HG02759 (cell line): ENCODE measurements at regions not wholly inside any gene's neighbourhood (a gene's known extent, or its start where the extent isn't known, plus 50 kb on each side); places are given as distances from the start of the nearest gene placed in this dataset.
"Not testable (repeated sequence)": the region's sequence is repeated elsewhere in the genome, so short reads cannot be mapped to it uniquely, and the experiment has no call there.

Source experiments
- ATAC-seq: cut with Tn5 transposase; IDR thresholded peaks from one replicate; pipeline ENCODE4 v1.9.1; 2021; ENCODE audit warnings: mild to moderate bottlenecking, moderate library complexity; ENCODE audit not compliant: unreplicated experiment

GRCh38 chr3:139131951-139132350 lies 87.3 kb upstream of the PRR23C start:
- ATAC-seq, result no peak

GRCh38 chr3:139132976-139133375 lies 88.3 kb upstream of the PRR23C start:
- no peak for ATAC-seq

GRCh38 chr3:139134678-139135372 lies 90.1 kb upstream of the PRR23C start:
- no peak for ATAC-seq

- no peak for ATAC-seq
These were observed 91.0 kb upstream of the PRR23C start for GRCh38 chr3:139135657-139136056.

- no peak for ATAC-seq
These were observed 91.9 kb upstream of the PRR23C start for GRCh38 chr3:139136469-139137202.

GRCh38 chr3:139140553-139140952 lies 95.9 kb upstream of the PRR23C start:
- no peak for ATAC-seq

GRCh38 chr3:139145980-139146379 lies 101.3 kb upstream of the PRR23C start:
- not testable (repeated sequence) for ATAC-seq

- no peak for ATAC-seq
These were observed 106.8 kb upstream of the PRR23C start for GRCh38 chr3:139151530-139151929.

GRCh38 chr3:139153434-139153833 lies 108.7 kb upstream of the PRR23C start:
- ATAC-seq, result not testable (repeated sequence)

GRCh38 chr3:139157161-139157932 lies 112.7 kb upstream of the PRR23C start:
- no peak for ATAC-seq

GRCh38 chr3:139159356-139159755 lies 114.7 kb upstream of the PRR23C start:
- ATAC-seq, result no peak

- ATAC-seq, result no peak
These were observed 128.8 kb upstream of the PRR23C start for GRCh38 chr3:139173372-139174108.

GRCh38 chr3:139180489-139180888 lies 135.8 kb upstream of the PRR23C start:
- ATAC-seq, result no peak

GRCh38 chr3:139182143-139182542 lies 137.5 kb upstream of the PRR23C start:
- no peak for ATAC-seq

- no peak for ATAC-seq
These were observed 137.9 kb upstream of the PRR23C start for GRCh38 chr3:139182598-139182997.

- ATAC-seq, result no peak
These were observed 140.8 kb upstream of the PRR23C start for GRCh38 chr3:139185527-139185926.

GRCh38 chr3:139187154-139187553 lies 142.5 kb upstream of the PRR23C start:
- no peak for ATAC-seq

GRCh38 chr3:139187648-139188047 lies 143.0 kb upstream of the PRR23C start:
- ATAC-seq, result no peak

GRCh38 chr3:139189943-139190342 lies 145.3 kb upstream of the PRR23C start:
- ATAC-seq, result no peak

GRCh38 chr3:139194421-139194820 lies 149.4 kb upstream of the MRPS22 start:
- not testable (repeated sequence) for ATAC-seq

GRCh38 chr3:139196146-139196545 lies 147.7 kb upstream of the MRPS22 start:
- not testable (repeated sequence) for ATAC-seq
